ENCODE measurements at regions not wholly inside any gene's neighbourhood (a gene's known extent, or its start where the extent isn't known, plus 50 kb on each side); places are given as distances from the start of the nearest gene placed in this dataset.

DNA sequence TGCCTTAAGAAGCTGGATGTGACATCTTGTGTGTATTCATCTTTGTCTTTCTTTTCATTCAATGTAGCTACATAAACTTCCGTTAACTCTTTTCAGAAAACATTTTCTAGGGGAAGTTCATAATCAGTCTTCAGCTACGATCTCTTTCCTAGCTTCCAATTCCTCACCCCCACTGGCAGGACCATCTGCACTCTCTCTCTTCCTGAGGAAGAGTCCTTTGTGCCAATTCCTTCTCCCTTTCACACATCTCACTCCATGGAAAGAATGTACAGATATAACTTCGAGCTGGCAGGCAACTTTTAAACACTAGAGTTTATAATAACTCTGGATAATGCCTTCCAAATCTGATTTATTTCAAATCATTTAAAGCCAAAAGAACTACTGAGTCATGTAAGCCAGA, 495.7 kb downstream of the GALC start:
- DNase-seq, result no peak

DNA sequence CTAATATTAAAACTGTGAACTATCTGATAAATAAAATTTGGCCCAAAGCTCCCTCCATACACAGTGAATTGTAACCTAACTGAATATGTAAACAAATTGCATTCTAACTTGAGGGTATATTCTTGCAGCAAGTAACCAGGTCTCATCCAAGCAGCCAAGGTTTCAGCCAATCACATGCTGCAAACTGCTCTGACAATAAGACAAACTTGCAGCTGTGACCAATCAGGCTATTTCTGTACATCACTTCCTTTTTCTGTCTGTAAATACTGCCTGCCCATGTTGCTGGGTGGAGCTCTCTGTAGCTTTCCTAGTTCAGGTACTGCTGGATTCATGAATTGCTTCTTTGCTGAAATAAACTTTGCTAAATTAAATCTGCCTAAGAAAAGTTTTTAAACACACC, 499.0 kb downstream of the GALC start:
- DNase-seq, result no peak

DNA sequence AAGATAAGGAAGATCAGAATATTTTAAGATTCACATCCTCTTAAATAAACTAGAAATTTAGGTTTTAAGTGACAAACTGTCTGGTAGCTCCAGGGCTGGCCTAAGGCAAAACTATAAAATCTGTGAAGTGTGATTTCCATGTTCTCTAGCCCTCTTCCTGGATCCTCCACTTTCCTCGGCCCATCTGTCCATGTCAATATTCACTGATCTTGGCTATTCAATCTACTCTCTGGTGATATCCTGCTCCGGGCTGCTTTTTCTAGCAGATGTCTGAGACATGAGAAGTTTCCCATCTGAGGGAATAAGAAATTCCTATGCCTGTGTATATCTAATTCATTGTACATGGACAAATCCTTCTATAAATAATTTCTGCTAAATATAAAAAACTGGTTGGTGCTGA, 500.4 kb downstream of the GALC start:
- no peak for DNase-seq

DNA sequence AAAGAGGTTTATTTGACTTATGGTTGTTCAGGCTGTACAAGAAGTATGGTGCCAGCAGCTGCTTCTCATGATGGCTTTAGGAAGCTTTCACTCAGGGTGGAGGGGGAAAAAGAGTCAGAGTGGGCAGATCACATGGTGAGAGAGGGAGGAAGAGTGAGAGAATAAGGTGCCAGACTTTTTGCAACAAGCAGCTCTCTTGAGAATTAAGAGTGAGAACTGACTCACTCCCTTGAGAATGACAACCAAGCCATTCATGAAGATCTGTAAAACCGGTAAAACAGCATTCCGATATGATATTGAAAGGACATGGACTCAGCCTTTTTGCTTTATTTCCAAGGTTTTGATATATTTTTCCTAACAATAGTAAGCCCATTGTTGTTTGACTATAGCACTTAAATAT, 501.2 kb downstream of the GALC start:
- no peak for DNase-seq

DNA sequence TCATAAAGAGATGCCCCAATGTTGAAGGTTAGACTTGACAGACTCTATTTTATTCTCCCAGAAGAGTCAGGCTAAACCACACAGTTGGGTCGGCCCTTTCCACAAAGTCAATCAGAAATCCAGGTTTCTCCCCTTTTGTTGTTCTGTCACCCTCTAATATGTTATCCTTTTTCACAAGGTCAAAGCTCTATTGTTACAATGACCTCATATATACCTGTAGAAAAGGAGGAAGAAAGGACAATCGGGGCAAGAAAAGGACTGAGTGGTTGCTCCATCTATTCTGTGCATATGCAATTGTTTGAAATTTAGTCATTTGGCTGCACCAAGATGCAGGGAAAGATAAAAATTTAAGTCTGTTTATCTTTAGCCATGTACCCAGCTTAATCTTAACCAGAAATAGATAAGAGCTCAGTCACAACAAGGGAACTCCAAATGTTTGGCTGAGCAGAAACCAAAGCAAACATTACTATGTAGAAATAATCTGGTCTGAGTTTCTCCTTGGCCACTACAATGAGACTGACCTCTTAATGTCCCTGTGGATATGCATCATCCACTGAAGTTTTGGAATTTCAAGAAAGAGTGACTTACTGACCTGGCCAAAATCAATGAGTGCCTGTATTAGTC, 503.7 kb downstream of the GALC start:
- DNase-seq, result no peak

DNA sequence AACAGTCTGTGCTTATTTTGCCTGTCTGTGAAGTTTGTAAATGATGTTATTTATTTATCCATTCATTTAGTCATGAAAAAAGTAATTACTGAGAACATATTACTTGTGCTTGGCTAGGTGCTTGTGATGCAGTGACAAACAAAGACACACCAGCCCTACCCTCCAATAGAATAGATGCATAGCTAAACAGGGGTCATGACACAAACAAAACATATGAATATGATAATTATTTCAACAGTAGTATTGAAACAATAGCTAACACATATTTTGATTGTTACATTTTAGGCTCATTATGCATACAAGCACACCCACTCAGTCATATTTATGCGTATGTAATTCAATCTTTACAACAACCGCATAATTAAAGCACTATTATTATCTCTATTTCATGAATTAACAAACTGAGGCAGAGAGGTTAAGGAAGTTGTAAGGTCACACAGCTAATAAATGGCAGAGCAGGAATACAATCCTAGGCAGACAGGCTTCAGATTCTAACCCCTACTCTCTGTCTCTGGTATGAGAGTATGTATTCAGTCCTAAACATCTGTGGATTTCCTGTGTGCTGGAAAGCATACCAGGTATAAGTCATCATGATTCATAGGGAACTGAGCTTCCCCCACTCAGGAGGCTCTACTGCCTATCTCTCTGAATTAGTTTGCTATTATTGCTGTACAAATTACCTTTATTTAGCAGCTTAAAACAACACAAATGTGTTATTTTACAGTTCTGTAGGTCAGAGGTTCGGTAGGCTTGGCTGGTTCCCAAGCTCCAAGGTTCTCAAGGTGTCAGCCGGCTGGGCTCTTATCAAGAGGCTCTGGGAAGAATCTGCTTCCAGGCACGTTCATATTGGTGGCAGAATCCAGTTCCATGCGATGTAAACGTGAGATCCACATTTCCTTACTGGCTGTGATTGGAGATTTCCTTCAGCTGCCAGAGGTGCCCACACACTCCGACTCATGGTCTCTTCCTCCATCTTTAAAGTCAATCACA, 509.4 kb downstream of the GALC start:
- no peak for DNase-seq

DNA sequence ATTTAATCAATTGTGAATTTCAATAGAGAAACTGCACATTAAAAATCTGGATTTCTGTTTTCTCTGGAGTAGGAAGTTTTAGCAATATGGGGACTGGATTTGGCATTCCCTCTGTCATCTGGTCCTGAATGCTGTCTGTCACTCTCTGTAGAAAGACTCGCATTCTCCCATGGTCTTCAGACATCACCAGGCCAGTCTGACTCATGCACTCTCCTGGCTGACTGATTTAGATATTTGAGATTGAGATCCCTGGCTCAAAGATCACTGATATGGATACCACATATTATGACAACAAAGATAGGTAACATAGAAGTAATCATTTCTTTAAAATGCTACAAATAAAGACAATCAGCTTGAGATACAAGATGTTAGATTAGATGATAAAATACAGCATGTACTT, 524.5 kb downstream of the GALC start:
- no peak for DNase-seq

DNA sequence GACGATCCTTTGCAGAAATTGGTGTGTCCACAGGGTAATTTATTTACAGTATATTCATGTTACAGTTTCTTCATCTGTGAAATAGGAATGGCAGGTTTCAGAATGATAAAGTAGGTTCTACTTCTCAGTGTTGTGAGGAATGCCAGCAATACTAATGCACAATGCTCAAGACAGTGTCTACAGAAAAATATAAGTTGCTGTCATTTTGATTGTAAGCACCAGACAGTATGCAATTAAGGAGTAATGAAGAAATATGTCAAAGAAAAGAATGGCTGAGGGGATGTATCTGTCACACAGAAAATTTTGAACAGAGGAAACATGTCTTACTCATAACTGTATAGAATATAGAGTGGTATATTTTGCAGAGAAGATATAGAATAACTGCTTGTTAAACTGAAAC, 525.4 kb downstream of the GALC start:
- no peak for DNase-seq

DNA sequence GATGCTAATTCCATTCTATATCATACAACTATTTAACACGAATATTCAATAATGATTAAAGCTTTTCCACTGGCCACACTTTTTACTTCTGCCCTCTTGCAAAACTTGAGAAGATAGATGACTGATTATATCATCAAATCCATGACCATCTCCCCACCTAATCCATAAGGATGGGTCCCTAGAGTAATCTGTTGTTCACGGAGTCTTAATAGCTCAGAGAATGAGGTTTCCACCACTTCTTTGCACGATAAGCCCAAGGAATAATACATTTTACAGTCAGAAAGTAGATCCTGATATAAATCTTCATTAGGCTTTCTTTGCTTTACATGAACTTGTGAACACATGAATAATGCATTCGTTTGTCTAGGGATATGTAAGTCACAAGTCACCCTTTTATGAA, 527.2 kb downstream of the GALC start:
- DNase-seq, result no peak

DNA sequence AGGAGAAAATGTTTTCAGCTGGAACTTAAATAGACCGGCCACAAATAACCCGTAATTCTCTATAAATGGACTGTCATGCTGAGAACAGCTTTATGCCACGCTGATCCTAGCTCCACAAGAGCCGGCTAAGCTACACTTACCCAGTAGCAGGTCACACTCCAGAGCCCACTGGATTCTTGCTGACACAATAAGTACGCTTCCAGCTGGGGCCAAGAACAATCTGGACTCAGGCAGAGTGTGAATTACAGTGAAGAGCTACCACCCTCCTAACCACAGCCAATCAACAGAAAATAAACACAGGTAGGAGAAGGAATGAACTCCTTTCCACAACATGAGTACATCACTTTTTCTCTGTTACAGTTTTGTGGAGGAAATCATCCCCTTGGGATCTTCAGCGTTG, 531.3 kb downstream of the GALC start:
- no peak for DNase-seq

DNA sequence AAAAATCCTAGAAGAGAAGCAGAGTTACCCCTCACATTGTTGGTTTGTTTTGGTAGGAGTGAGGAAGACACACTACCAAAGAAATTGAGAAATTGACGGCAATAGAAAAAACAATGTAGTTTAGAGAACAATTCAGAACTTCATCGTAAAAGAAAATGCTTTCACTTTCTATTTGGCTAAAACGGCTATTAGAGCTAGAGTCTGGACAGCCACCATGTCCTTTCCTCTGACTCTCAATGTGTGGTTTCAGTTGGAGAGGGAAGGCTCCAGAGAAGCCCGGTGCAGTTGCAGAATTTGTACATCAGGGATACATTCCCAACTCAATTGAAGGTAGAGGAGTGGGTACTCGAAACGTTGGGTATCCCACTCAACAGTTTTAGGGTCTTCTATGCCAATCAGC, 535.3 kb downstream of the GALC start:
- no peak for DNase-seq

DNA sequence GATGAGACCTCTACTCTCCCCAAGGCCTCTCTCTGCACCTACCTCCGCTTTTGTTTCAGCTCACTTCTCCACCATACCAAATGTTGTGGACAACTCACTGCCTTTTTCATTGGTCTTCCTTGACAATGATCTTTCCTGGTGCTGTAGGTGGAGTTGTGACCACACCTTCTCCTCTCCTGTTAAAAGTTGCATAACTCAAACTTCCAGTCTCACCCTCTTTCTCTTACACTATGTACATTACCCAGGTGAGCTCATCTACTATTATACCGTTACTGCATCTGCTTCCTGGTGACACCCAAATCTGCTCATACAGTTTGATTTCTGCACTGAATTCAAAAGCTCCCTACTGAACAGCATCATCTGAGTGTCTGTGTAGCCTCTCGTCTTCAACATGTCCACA, 542.8 kb downstream of the GALC start:
- DNase-seq, result no peak

DNA sequence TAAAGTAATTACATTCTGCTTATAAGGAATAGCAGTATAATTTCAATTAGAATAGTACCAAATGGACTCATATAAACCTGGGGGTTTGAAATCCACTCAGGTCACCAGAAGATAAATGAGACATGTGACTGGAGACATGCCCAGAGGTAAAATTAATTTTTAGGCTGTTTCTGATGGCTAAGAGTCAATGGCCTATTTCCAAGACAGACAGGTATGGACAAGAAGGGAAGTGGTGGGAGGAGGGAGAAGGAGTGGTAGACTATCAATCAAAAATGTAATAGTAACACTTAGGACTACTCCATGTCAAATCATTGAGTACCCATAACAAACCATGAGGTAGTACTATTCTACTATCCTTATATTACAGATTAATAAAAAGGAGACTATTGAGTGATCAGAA, 544.0 kb downstream of the GALC start:
- no peak for DNase-seq

DNA sequence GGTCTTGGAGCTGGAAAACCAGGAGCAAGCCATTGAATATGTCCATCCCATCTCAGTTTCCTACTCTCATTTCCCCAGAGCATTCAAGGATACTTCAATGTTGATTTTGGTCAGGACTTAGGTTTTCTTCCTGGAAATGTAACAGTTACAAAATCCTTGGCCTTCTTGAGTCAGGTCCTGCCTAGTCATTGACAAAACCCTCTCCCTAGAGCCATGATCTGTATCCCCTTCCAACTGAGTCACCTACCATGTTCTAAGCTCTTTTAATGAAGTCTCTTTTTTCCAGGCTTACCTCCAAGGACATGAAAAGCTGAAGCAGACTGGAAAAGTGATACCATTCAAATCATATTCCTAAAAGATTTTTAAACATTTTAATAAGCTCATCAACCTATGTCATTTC, 549.2 kb downstream of the GALC start:
- no peak for DNase-seq

DNA sequence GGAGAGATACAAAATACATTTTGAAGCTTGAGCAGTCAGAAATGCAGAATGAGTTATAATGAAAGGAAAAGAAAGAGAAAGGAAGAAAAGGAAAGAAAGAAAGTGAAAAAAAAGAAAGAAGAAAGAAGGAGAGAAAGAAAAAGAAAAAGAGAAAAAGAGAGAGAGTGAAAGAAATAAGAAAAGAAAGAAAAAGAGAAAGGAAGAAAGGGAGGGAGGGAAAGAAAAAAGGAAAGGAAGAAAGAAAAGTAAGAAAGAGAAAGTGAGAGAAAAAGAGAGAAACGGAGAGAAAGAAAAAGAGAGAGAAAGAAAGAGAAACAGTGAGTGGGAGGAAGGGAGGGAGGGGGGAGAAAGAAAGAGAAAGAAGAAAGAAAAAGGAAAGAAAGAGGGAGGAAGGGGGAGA, 549.9 kb downstream of the GALC start:
- no peak for DNase-seq

DNA sequence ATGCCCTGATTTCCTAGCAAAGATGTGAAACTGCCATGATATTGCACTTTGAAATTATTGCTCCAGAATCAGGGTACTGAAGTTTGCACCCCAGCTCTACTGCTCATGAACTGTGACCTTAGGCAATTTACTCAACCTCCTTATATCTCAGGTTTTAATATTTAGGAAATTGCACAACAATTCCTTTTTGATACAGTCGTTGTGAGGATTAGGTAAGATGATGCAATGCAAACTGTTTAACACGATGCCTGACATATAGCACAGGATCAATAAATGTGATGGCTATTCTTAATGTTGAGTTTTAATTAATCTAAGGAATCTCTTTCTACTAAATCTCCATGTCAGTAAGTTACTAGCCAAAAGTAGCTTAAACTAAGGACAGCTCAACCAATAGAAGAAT, 555.8 kb downstream of the GALC start:
- DNase-seq, result no peak

DNA sequence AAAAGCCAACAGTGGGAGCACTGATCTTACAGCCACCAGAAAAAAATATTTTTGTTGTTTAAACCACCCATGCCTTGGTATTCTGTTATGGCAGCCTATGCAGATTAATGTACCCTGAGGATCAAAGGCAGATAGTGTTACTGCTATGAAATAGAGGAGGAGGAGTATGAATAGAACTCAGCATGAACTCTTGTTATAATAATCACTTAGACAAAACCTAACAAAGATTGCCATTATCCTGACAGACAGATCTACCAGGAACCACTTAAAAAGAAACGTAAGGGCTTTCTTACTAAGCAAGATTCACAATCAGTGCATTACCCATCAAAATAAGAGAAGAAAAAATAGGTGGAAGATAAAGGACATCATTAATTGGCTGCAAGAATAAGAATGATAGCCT, 558.3 kb downstream of the GALC start:
- no peak for DNase-seq

DNA sequence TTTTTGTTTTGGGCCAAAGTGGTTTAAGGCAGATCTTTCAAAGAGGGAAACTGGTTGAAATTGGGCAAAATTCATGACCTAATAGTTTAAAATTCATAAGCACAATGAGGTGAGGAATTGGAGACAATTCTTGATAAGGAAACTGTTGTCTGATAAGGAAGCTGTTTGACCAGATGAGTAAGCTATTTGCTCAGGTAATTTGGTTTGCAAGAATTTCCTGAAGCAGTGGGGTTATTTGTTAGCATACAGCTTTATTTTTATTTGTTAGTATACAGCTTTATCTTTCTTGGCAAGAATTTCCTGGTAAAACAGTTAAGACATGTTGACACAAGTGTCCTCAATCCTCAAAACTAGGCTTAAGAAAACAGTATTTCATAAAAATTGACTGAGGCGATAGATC, 559.0 kb downstream of the GALC start:
- DNase-seq, result no peak

DNA sequence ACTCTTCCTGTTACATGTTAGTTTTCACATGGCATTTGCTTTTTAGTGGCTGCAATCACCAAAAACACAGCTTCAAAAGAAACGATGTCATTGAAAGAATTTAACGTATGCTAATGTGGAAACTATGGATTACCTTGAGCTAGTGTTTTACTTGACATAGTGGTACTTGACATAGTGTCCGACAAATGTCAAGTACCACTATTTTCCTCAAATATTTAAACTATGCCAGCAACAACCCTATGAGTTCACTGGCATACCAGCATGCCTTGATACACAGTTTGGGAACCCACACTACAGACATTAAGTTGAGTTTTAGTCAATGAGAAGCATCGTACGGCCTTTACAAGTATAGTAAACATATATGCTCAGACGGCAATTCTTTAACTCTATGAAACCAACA, 560.3 kb downstream of the GALC start:
- no peak for DNase-seq

DNA sequence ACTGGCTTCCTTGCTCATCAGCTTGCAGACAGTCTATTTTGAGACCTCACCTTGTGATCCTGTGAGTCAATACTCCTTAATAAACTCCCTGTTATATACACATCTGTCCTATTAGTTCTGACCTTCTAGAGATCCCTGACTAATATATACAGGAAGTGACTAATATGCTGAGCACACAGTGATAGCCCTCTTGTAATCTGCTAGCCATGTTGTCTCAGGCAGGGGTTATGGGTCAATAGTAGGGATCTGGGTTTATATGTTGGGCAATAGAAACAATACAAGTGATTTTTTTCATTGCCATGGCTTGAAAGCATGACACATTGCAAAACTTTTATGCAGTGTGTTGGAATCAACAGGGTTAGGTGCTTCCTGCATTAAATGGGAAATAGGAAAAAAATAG, 562.2 kb downstream of the GALC start:
- no peak for DNase-seq

DNA sequence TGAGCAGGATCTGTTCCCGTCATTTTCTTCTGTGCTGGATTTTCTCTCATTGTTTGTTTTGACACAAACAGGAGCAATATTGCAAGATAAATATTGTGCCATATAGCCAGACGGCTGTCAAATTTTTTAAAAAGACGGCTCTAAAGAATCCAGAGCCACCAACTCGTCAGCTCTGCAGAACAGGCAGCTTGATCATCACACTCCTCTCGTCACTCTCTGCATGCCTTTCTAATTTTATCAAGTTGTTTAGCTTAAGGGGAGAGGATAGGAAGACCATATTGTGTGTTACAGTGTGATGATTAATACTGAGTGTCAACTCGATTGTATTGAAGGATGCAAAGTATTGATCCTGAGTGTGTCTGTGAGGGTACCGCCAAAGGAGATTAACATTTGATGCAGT, 562.8 kb downstream of the GALC start:
- no peak for DNase-seq

DNA sequence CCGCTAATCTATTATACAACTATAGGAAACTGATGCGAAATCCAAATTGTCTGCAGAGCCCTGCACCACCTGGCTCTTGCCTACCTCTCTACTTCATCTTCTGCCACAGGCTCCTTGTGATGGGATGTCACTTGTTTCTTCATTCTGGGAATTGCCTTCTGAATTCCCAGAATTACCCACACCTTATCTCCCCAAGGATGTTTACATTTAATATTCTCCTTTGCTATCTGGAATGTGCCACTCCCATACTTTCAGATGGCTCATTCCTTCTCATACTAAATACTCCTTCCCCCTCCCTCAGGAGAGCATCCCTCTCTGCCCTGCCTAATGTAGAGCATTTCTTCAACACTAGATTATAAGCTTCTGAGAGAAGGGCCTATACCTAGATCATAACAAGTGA, 573.1 kb downstream of the GALC start:
- no peak for DNase-seq

DNA sequence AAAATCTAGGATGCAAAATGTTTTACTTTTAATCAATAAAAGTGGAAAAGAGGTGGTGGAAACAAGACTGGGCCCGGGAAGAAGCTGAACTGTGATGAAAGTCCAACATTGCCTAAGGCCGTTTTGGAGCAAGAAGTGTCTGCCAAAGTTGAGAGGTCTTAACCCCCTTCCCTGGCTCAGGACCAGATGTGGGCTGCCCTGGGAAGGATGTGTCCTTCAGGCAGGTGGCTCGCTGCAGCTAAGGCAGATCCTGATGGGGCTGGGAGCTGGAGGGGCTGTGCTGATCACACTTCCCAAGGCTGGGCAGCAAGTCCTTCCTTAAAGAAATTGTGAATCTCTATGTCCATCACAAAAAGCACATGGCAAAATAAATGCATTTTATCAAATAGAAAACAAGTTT, 581.6 kb downstream of the GALC start:
- DNase-seq, result no peak

DNA sequence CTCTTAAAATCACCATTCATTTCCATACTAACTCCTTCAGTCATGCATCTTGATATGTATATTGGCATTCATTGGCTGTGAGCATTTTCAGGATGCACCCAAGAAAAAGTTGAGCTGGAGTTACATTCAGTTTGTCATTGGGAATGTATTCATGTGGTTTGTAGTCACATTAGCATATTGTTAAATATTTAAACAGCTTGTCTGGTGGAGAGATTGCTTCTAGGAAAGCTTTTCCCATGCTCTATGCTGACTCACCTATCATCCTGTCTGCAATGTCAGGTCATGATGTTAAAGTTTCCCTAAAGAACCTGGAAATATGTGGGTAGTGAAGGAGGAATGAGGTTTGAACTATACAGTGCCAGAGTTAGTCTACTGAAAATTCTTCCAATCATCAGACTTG, 583.6 kb downstream of the GALC start:
- no peak for DNase-seq

DNA sequence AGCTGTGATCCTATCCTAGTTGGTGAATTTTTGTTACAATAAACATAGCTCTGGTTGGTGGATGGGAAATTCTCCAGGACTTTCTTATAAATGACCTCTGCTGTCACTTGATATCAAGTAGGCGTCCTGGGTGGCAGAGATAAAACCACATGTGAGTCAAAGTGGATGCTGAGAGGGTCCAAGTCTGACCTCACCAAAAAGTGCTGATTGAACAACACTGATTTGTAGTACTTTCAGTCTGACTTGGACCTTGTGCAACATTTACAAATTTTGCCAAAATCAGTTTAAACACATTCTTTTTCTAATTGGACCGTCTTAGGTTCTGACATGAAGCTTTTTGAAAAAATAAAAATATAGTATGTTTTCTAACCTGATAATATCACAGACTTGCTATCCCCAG, 585.6 kb downstream of the GALC start:
- no peak for DNase-seq
